Colonic mucosa (tissue), 4 donors: ENCODE measurements at regions not wholly inside any gene's neighbourhood (a gene's known extent, or its start where the extent isn't known, plus 50 kb on each side); places are given as distances from the start of the nearest gene placed in this dataset.

ENCODE experiments used
- DNase-seq: peaks from one replicate; pipeline ENCODE4 v3.0.0-alpha.2; 2020
- H3K27ac ChIP-seq: fragments of 200-600 bp; one replicate; pipeline ENCODE4 v1.8.0; 2021
- H3K27me3 ChIP-seq: fragments of 200-600 bp; one replicate; pipeline ENCODE4 v1.8.0; 2021
- H3K36me3 ChIP-seq: fragments of 200-600 bp; one replicate; pipeline ENCODE4 v1.8.0; 2021
- H3K4me1 ChIP-seq: fragments of 200-600 bp; one replicate; pipeline ENCODE4 v1.8.0; 2021; ENCODE audit warnings: mild to moderate bottlenecking
- H3K4me3 ChIP-seq: fragments of 200-600 bp; one replicate; pipeline ENCODE4 v1.8.0; 2021
- H3K9ac ChIP-seq, 2 donors: one replicate each; pipeline ENCODE4 v1.7.0; 2013; ENCODE audit warnings: control low read depth in 2 of 2, low read depth in 2 of 2, low read length in 2 of 2
- H3K9me3 ChIP-seq: fragments of 200-600 bp; one replicate; pipeline ENCODE4 v1.8.0; 2021
- CTCF ChIP-seq: fragments of 200-600 bp; IDR thresholded peaks from one replicate; pipeline ENCODE4 v1.8.0; 2022; ENCODE audit warnings: antibody characterized with exemption, mild to moderate bottlenecking
- intact Hi-C: fragments of 100-400 bp; cut with DNase I; formaldehyde crosslinking; loops from one replicate; pipeline ENCODE4 v1.14.1; 2022
- donor health status: healthy.
- donor health status: DM: no; HTN: no; CAD: no.
- donor health status: DM: no; HTN: no; CAD: no.

- Histone ChIP-seq H3K27ac (no peak overlapping the region), H3K9ac (no peak overlapping the region), H3K4me1 (no peaks in the 10 kb centered on the region), H3K9me3 (no peaks in the 10 kb centered on the region), H3K4me3 (no peak overlapping the region), H3K27me3 (no peaks in the 10 kb centered on the region), H3K36me3 (no peaks in the 10 kb centered on the region)
- intact Hi-C loops = no loop called here
- TF ChIP-seq CTCF = no peak
- DNase-seq = no peak
Observed at GRCh38 chr16:35195173-35195863, 1735.9 kb downstream of the TP53TG3F start.

- Histone ChIP-seq H3K4me1 (no peaks in the 10 kb centered on the region), H3K9ac (no peak overlapping the region), H3K27me3 (no peaks in the 10 kb centered on the region), H3K36me3 (no peaks in the 10 kb centered on the region), H3K9me3 (no peaks in the 10 kb centered on the region), H3K27ac (no peak overlapping the region), H3K4me3 (no peak overlapping the region)
- DNase-seq = no peak
- intact Hi-C loops = no loop called here
- TF ChIP-seq CTCF = no peak
Observed at GRCh38 chr16:35195864-35196216, 1736.4 kb downstream of the TP53TG3F start.

- intact Hi-C loops = no loop called here
Observed at GRCh38 chr16:35196313-35196712, 1736.9 kb downstream of the TP53TG3F start.

GRCh38 chr16:35197656-35198055 is 1738.2 kb downstream of the TP53TG3F start:
- no peak for DNase-seq
- TF ChIP-seq CTCF = no peak
- Histone ChIP-seq H3K4me1 (no peaks in the 10 kb centered on the region), H3K9ac (no peak overlapping the region), H3K27ac (no peak overlapping the region), H3K4me3 (no peak overlapping the region), H3K27me3 (no peaks in the 10 kb centered on the region), H3K36me3 (no peaks in the 10 kb centered on the region), H3K9me3 (no peaks in the 10 kb centered on the region)
- intact Hi-C loops = no loop called here

More at GRCh38 chr16:35196313-35196712, 1736.9 kb downstream of the TP53TG3F start:
- H3K27me3 ChIP-seq = no peaks in the 10 kb centered on the region
- H3K27ac ChIP-seq = no peak overlapping the region
- H3K4me3 ChIP-seq = no peak overlapping the region
- no peak for TF ChIP-seq CTCF
- H3K4me1 ChIP-seq = no peaks in the 10 kb centered on the region
- no peaks in the 10 kb centered on the region for H3K36me3 ChIP-seq
- DNase-seq = no peak
- H3K9me3 ChIP-seq = no peaks in the 10 kb centered on the region
- no peak overlapping the region for H3K9ac ChIP-seq

GRCh38 chr16:35198223-35199199 is 1739.1 kb downstream of the TP53TG3F start:
- DNase-seq = no peak
- intact Hi-C loops = no loop called here

More at GRCh38 chr16:35198223-35199199, 1739.1 kb downstream of the TP53TG3F start:
- Histone ChIP-seq H3K27me3 (no peaks in the 10 kb centered on the region), H3K27ac (no peak overlapping the region), H3K9ac (no peak overlapping the region), H3K4me3 (no peak overlapping the region), H3K4me1 (no peaks in the 10 kb centered on the region), H3K9me3 (no peaks in the 10 kb centered on the region), H3K36me3 (no peaks in the 10 kb centered on the region)
- no peak for TF ChIP-seq CTCF
